Activated CD4-positive, alpha-beta T cell treated with anti-CD3 and anti-CD28 coated beads for 36 hours (primary cell): ENCODE measurements at regions not wholly inside any gene's neighbourhood (a gene's known extent, or its start where the extent isn't known, plus 50 kb on each side); places are given as distances from the start of the nearest gene placed in this dataset.
"Not testable (repeated sequence)": the region's sequence is repeated elsewhere in the genome, so short reads cannot be mapped to it uniquely, and the experiment has no call there.

Source experiments
- ATAC-seq: fragments of 200-7000 bp; cut with Tn5 transposase; one replicate; pipeline ENCODE4 v1.10.0; 2021; ENCODE audit warnings: mild to moderate bottlenecking, moderate library complexity
- CTCF ChIA-PET: fragments of 350-600 bp; sonication (Branson Sonifier 250); formaldehyde crosslinking; loops from one replicate; lab custom pipeline; 2021; ENCODE audit warnings: antibody characterized with exemption; lab: Charles Lee
- POLR2A ChIA-PET: fragments of 350-600 bp; sonication (Branson Sonifier 250); formaldehyde crosslinking; loops from one replicate; lab custom pipeline; 2021; ENCODE audit warnings: antibody characterized with exemption, inconsistent platforms; lab: Charles Lee
- DNase-seq: peaks from one replicate; pipeline ENCODE4 v3.0.0-alpha.2; 2020
- H3K27ac Mint-ChIP-seq: one replicate; pipeline ENCODE4 v1.8.0; 2021; ENCODE audit warnings: mixed read lengths
- H3K27me3 Mint-ChIP-seq: one replicate; pipeline ENCODE4 v1.8.0; 2021; ENCODE audit warnings: mixed read lengths
- H3K36me3 Mint-ChIP-seq: one replicate; pipeline ENCODE4 v1.8.0; 2021; ENCODE audit warnings: low read depth, mixed read lengths
- H3K4me1 Mint-ChIP-seq: one replicate; pipeline ENCODE4 v1.8.0; 2021; ENCODE audit warnings: mixed read lengths
- H3K4me3 Mint-ChIP-seq: one replicate; pipeline ENCODE4 v1.8.0; 2021; ENCODE audit warnings: mild to moderate bottlenecking, moderate library complexity, mixed read lengths
- H3K9me3 Mint-ChIP-seq: one replicate; pipeline ENCODE4 v1.8.0; 2021; ENCODE audit warnings: low read depth, mixed read lengths
- intact Hi-C, 2 experiments: fragments of 100-400 bp; cut with DNase I in 1 of 2; cut with micrococcal nuclease in 1 of 2; formaldehyde crosslinking; loops; one replicate each; pipeline versions ENCODE4 v1.14.2 to v1.15.1; 2022 to 2024; cut with DNase I, micrococcal nuclease

GRCh38 chr9:90176901-90177300 is 465.7 kb downstream of the DIRAS2 start:
- POLR2A ChIA-PET, result no interaction called here
- Mint-ChIP-seq H3K9me3 (peaks cover 2% of the 10 kb centered on the region), H3K27ac (no peak overlapping the region), H3K27me3 (peaks cover 2% of the 10 kb centered on the region), H3K4me3 (no peak overlapping the region), H3K36me3 (no peaks in the 10 kb centered on the region), H3K4me1 (no peaks in the 10 kb centered on the region)
- intact Hi-C loops, result no loop called here
- CTCF ChIA-PET, result interaction anchor here (1.0 kb wide), 1 partner anchor 55 kb away, joined by 3 read pairs; no protein-coding TSS in a partner anchor
- no peak for ATAC-seq
- DNase-seq, result no peak

GRCh38 chr9:90180381-90180780 is 462.2 kb downstream of the DIRAS2 start:
- CTCF ChIA-PET, result no interaction called here
- ATAC-seq, result no peak
- no peaks in the 10 kb centered on the region for H3K9me3 Mint-ChIP-seq
- H3K27ac Mint-ChIP-seq, result no peak overlapping the region
- peaks cover 4% of the 10 kb centered on the region for H3K27me3 Mint-ChIP-seq
- H3K36me3 Mint-ChIP-seq, result no peaks in the 10 kb centered on the region
- POLR2A ChIA-PET, result no interaction called here
- intact Hi-C loops, result no loop called here
- no peaks in the 10 kb centered on the region for H3K4me1 Mint-ChIP-seq
- no peak overlapping the region for H3K4me3 Mint-ChIP-seq
- DNase-seq, result no peak

GRCh38 chr9:90188656-90189055 is 454.0 kb downstream of the DIRAS2 start:
- no peak overlapping the region for H3K4me3 Mint-ChIP-seq
- intact Hi-C loops, result no loop called here
- DNase-seq, result no peak
- peaks cover 3% of the 10 kb centered on the region for H3K36me3 Mint-ChIP-seq
- H3K27me3 Mint-ChIP-seq, result peaks cover 16% of the 10 kb centered on the region
- peaks cover 19% of the 10 kb centered on the region for H3K4me1 Mint-ChIP-seq
- POLR2A ChIA-PET, result no interaction called here
- CTCF ChIA-PET, result no interaction called here
- no peak overlapping the region for H3K27ac Mint-ChIP-seq
- ATAC-seq, result no peak
- peaks cover 3% of the 10 kb centered on the region for H3K9me3 Mint-ChIP-seq

GRCh38 chr9:90189306-90189705 is 453.3 kb downstream of the DIRAS2 start:
- ATAC-seq (no peak), DNase-seq (no peak)
- no peak overlapping the region for H3K4me3 Mint-ChIP-seq
- intact Hi-C loops, result no loop called here
- peaks cover 16% of the 10 kb centered on the region for H3K27me3 Mint-ChIP-seq
- POLR2A ChIA-PET, result no interaction called here
- CTCF ChIA-PET, result no interaction called here
- no peak overlapping the region for H3K27ac Mint-ChIP-seq
- peaks cover 19% of the 10 kb centered on the region for H3K4me1 Mint-ChIP-seq
- peaks cover 3% of the 10 kb centered on the region for H3K36me3 Mint-ChIP-seq
- peaks cover 3% of the 10 kb centered on the region for H3K9me3 Mint-ChIP-seq

- DNase-seq, result peak; percentile 37
- H3K4me1 Mint-ChIP-seq, result peaks cover 19% of the 10 kb centered on the region
- H3K27me3 Mint-ChIP-seq, result peaks cover 11% of the 10 kb centered on the region
- ChIA-PET POLR2A (interaction anchor here (0.6 kb wide), 1 partner anchor 1732 kb away, joined by 3 read pairs; no protein-coding TSS in a partner anchor), CTCF (interaction anchor here (0.8 kb wide), 1 partner anchor 9 kb away, joined by 3 read pairs; no protein-coding TSS in a partner anchor)
- ATAC-seq, H3K27ac Mint-ChIP-seq, intact Hi-C loops, H3K4me3 Mint-ChIP-seq, H3K36me3 Mint-ChIP-seq, H3K9me3 Mint-ChIP-seq: not testable (repeated sequence)
These were observed 450.2 kb downstream of the DIRAS2 start for GRCh38 chr9:90192465-90192864.

GRCh38 chr9:90198956-90199355 is 443.7 kb downstream of the DIRAS2 start:
- ChIA-PET CTCF (no interaction called here), POLR2A (no interaction called here)

GRCh38 chr9:90201766-90202165 is 440.9 kb downstream of the DIRAS2 start:
- no peak overlapping the region for H3K27ac Mint-ChIP-seq
- POLR2A ChIA-PET, result no interaction called here
- intact Hi-C loops, result no loop called here
- peaks cover 11% of the 10 kb centered on the region for H3K27me3 Mint-ChIP-seq
- peaks cover 7% of the 10 kb centered on the region for H3K9me3 Mint-ChIP-seq
- no peaks in the 10 kb centered on the region for H3K36me3 Mint-ChIP-seq
- H3K4me3 Mint-ChIP-seq, result no peak overlapping the region
- H3K4me1 Mint-ChIP-seq, result no peaks in the 10 kb centered on the region
- DNase-seq (no peak), ATAC-seq (no peak)
- CTCF ChIA-PET, result interaction anchor here (0.6 to 1.0 kb wide), 4 partner anchors 59 to 1551 kb away, joined by 3 read pairs; no protein-coding TSS in a partner anchor

More at GRCh38 chr9:90198956-90199355, 443.7 kb downstream of the DIRAS2 start:
- H3K27ac Mint-ChIP-seq, result no peak overlapping the region
- H3K27me3 Mint-ChIP-seq, result peaks cover 7% of the 10 kb centered on the region
- no peak overlapping the region for H3K4me3 Mint-ChIP-seq
- ATAC-seq (no peak), DNase-seq (no peak)
- no peaks in the 10 kb centered on the region for H3K36me3 Mint-ChIP-seq
- intact Hi-C loops, result no loop called here
- peaks cover 14% of the 10 kb centered on the region for H3K9me3 Mint-ChIP-seq
- H3K4me1 Mint-ChIP-seq, result no peaks in the 10 kb centered on the region

GRCh38 chr9:90204128-90204831 is 438.3 kb downstream of the DIRAS2 start:
- DNase-seq (no peak), ATAC-seq (no peak)
- intact Hi-C loops, result no loop called here
- CTCF ChIA-PET, result no interaction called here
- POLR2A ChIA-PET, result no interaction called here
- H3K9me3 Mint-ChIP-seq, result no peaks in the 10 kb centered on the region
- H3K4me1 Mint-ChIP-seq, result no peaks in the 10 kb centered on the region
- no peak overlapping the region for H3K4me3 Mint-ChIP-seq
- H3K27me3 Mint-ChIP-seq, result peaks cover 9% of the 10 kb centered on the region
- no peaks in the 10 kb centered on the region for H3K36me3 Mint-ChIP-seq
- no peak overlapping the region for H3K27ac Mint-ChIP-seq

GRCh38 chr9:90213045-90213444 is 429.6 kb downstream of the DIRAS2 start:
- CTCF ChIA-PET, POLR2A ChIA-PET, ATAC-seq, H3K36me3 Mint-ChIP-seq, H3K27ac Mint-ChIP-seq, H3K27me3 Mint-ChIP-seq, H3K4me3 Mint-ChIP-seq, H3K4me1 Mint-ChIP-seq, H3K9me3 Mint-ChIP-seq, DNase-seq, intact Hi-C loops: not testable (repeated sequence)

GRCh38 chr9:90219548-90220118 is 423.0 kb downstream of the DIRAS2 start:
- intact Hi-C loops, result loop anchor here in 1 of 2 experiments (2.0 to 5.0 kb wide), 2 partner anchors 77 to 623 kb away; no protein-coding TSS in a partner anchor
- Mint-ChIP-seq H3K9me3 (no peaks in the 10 kb centered on the region), H3K27ac (no peak overlapping the region), H3K27me3 (peaks cover 10% of the 10 kb centered on the region), H3K36me3 (no peaks in the 10 kb centered on the region), H3K4me3 (no peak overlapping the region), H3K4me1 (peaks cover 2% of the 10 kb centered on the region)
- DNase-seq, result peak; percentile 63
- CTCF ChIA-PET, result no interaction called here
- peak; percentile 71 for ATAC-seq
- POLR2A ChIA-PET, result no interaction called here

- H3K27ac Mint-ChIP-seq, H3K4me3 Mint-ChIP-seq, H3K36me3 Mint-ChIP-seq, CTCF ChIA-PET, ATAC-seq, POLR2A ChIA-PET, H3K4me1 Mint-ChIP-seq, H3K9me3 Mint-ChIP-seq: not testable (repeated sequence)
- H3K27me3 Mint-ChIP-seq, result peaks cover 10% of the 10 kb centered on the region
- peak; percentile 34 for DNase-seq
- intact Hi-C loops, result loop anchor here in 1 of 2 experiments (5.0 kb wide), 1 partner anchor 80 kb away; no protein-coding TSS in a partner anchor
These were observed 420.7 kb downstream of the DIRAS2 start for GRCh38 chr9:90221899-90222298.
